Ascending aorta (tissue), 2 donors: ENCODE measurements at regions not wholly inside any gene's neighbourhood (a gene's known extent, or its start where the extent isn't known, plus 50 kb on each side); places are given as distances from the start of the nearest gene placed in this dataset.

Experiments
- DNase-seq, 2 donors: peaks; one replicate each; pipeline ENCODE4 v3.0.0-alpha.2; 2019; ENCODE audit warnings: low spot score in 2 of 2
- H3K27ac ChIP-seq, 2 donors: fragments of 200-600 bp; sonication (generic); one replicate each; pipeline ENCODE4 v1.5.1; 2016 to 2017; ENCODE audit warnings: mild to moderate bottlenecking in 1 of 2
- H3K27me3 ChIP-seq: fragments of 200-600 bp; sonication (generic); one replicate; pipeline ENCODE4 v1.5.1; 2017
- H3K36me3 ChIP-seq, 2 donors: fragments of 200-600 bp; sonication (generic); one replicate each; pipeline ENCODE4 v1.5.1; 2016
- H3K4me1 ChIP-seq, 2 donors: fragments of 200-600 bp; sonication (generic); one replicate each; pipeline ENCODE4 v1.5.1; 2016 to 2017; ENCODE audit warnings: mild to moderate bottlenecking in 1 of 2
- H3K4me3 ChIP-seq, 2 donors: fragments of 200-600 bp; sonication (generic); one replicate each; pipeline ENCODE4 v1.5.1; 2016 to 2017; ENCODE audit warnings: mild to moderate bottlenecking in 1 of 2
- H3K9me3 ChIP-seq, 2 donors: fragments of 200-600 bp; sonication (generic); one replicate each; pipeline ENCODE4 v1.5.1; 2016
- CTCF ChIP-seq, 3 experiments: fragments of 200-600 bp in 2 of 3; fragments of 450-650 bp in 1 of 3; sonication (generic) in 2 of 3; IDR thresholded peaks; one replicate each; pipeline ENCODE4 v1.5.1; 2016 to 2019; ENCODE audit warnings: antibody characterized with exemption in 3 of 3, mild to moderate bottlenecking in 1 of 3, moderate library complexity in 1 of 3
- intact Hi-C: fragments of 100-400 bp; cut with DNase I; formaldehyde crosslinking; loops from one replicate; pipeline ENCODE4 v1.15.1; 2023

DNA sequence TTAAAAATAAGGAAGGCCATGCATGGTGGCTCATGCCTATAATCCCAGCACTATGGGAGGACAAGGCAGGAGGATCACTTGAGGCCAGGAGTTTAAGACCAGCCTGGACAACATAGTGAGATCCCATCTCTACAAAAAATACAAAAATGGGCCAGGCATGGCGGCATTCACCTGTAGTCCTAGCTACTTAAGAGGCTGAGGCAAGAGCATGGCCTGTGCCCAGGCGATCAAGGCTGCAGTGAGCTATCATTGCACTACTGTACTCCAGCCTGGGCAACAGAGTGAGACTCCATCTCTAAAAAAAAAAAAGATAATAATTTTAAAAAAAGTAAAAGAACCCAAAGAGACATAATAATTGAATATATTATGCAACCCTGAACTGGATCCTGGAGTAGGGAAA is 83.6 kb upstream of the ZNF423 start:
- Histone ChIP-seq H3K9me3 (no peaks in the 10 kb centered on the region), H3K27me3 (no peaks in the 10 kb centered on the region), H3K36me3 (no peaks in the 10 kb centered on the region), H3K4me1 (no peaks in the 10 kb centered on the region), H3K4me3 (no peak overlapping the region), H3K27ac (no peak overlapping the region)
- no peak for DNase-seq
- TF ChIP-seq CTCF (IDR thresholded peaks at IDR 0.05): no peak
- intact Hi-C loops: no loop called here

DNA sequence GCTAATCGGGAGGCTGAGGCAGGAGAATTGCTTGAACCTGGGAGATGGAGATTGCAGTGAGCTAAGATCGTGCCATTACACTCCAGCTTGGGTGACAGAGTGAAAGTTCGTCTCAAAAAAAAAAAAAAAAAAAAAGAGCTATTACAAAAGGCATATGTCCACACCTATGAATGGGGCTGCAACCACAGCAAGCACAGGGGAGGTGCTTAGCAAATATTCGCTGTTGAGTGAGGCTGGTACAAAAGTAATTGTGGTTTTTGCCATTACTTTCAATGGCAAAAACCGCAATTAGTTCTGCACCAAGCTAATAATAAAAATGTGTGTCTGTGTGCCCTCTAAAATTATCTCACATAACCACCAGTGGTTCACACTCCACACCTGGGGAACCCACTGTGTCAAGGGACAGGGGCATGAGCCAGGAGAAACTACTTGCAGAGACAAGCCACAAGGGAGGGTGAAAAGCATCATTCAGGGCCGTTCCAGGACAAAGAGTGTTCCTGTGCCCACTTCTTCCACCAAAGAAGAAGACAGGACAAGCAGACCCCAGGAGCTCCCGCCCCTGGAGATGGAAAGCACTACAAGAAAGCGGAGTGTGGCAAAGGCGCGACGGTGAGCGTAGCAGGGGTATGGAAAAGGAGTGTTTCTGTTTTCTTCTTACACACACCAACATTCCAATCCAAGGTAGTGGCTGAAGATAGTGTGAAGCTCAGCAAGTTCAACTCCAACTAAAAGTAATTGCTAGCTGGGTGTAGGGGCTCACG is 84.4 kb upstream of the CNEP1R1 start:
- Histone ChIP-seq H3K36me3 (no peaks in the 10 kb centered on the region), H3K27ac (no peak overlapping the region), H3K9me3 (no peaks in the 10 kb centered on the region), H3K4me1 (no peaks in the 10 kb centered on the region), H3K4me3 (no peak overlapping the region), H3K27me3 (no peaks in the 10 kb centered on the region)
- intact Hi-C loops: no loop called here
- no peak for DNase-seq
- TF ChIP-seq CTCF (IDR thresholded peaks at IDR 0.05): no peak

DNA sequence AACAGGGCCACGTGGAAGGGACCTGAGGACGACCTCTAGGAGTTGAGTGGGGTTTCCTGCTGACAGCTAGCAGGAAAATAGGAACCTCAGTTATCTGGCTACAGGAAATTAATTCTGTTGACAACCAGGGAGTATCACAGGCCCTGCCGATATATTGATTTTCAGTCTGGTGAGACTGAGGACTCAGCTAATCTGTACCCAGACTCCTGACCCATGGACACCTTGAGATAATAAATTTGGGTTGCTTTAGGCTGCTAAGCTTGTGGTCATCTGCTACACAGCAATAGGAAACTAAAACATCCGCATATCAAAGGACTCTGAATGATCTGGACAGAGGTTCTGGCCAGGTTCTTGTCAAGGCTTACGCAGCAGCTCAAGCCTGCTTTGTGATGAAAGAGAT is 80.8 kb upstream of the CNEP1R1 start:
- H3K36me3 ChIP-seq: no peaks in the 10 kb centered on the region
- no peak overlapping the region for H3K27ac ChIP-seq
- intact Hi-C loops: no loop called here
- DNase-seq: no peak
- no peaks in the 10 kb centered on the region for H3K27me3 ChIP-seq
- H3K4me3 ChIP-seq: no peak overlapping the region
- TF ChIP-seq CTCF (IDR thresholded peaks at IDR 0.05): no peak
- H3K4me1 ChIP-seq: no peaks in the 10 kb centered on the region
- no peaks in the 10 kb centered on the region for H3K9me3 ChIP-seq

DNA sequence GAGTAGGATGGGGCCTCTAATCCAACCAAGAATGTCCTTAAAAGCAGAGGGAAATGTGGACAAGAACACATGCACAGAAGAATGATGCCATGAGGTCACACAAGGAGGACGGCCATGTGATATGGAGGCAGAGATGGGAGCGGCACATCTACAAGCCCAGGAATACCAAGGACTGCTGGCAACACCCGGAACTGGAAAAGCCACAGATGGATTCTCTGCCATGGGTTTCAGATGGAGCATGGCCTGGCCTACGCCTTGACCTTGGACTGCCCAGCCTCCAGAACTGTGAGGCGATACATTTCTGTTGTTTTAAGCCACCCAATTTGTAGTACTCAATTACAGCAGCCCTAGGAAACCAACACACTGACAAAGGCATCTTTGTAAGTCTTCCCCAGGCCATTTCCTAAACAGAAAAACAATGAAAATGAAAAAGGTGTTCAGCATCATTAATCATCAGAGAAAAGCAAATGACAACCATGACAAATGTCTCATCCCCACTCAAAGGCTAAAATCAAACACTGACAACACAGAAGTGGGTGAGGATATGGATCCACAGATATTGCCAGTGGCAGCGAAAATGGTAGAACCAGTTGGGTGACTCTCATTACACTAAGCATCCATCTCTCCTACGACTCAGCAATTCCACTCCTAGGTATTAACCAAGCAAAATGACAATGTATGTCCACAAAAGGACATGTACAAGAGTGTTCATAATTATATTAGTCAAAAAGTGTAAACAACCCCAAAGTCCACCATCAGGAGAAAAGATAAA is 76.9 kb upstream of the CNEP1R1 start:
- Histone ChIP-seq H3K4me3 (no peak overlapping the region), H3K36me3 (no peaks in the 10 kb centered on the region), H3K9me3 (no peaks in the 10 kb centered on the region), H3K27me3 (no peaks in the 10 kb centered on the region), H3K27ac (no peak overlapping the region), H3K4me1 (no peaks in the 10 kb centered on the region)
- DNase-seq: no peak
- intact Hi-C loops: no loop called here
- no peak for TF ChIP-seq CTCF (IDR thresholded peaks at IDR 0.05)

- Histone ChIP-seq H3K4me3 (no peak overlapping the region), H3K36me3 (no peaks in the 10 kb centered on the region), H3K4me1 (no peaks in the 10 kb centered on the region), H3K27ac (no peak overlapping the region), H3K9me3 (no peaks in the 10 kb centered on the region), H3K27me3 (no peaks in the 10 kb centered on the region)
- TF ChIP-seq CTCF (IDR thresholded peaks at IDR 0.05): no peak
- no peak for DNase-seq
- intact Hi-C loops: no loop called here
Observed at GRCh38 chr16:49951574-49952195, 73.3 kb upstream of the CNEP1R1 start.
